ENCODE measurements at regions not wholly inside any gene's neighbourhood (a gene's known extent, or its start where the extent isn't known, plus 50 kb on each side); places are given as distances from the start of the nearest gene placed in this dataset.

DNA sequence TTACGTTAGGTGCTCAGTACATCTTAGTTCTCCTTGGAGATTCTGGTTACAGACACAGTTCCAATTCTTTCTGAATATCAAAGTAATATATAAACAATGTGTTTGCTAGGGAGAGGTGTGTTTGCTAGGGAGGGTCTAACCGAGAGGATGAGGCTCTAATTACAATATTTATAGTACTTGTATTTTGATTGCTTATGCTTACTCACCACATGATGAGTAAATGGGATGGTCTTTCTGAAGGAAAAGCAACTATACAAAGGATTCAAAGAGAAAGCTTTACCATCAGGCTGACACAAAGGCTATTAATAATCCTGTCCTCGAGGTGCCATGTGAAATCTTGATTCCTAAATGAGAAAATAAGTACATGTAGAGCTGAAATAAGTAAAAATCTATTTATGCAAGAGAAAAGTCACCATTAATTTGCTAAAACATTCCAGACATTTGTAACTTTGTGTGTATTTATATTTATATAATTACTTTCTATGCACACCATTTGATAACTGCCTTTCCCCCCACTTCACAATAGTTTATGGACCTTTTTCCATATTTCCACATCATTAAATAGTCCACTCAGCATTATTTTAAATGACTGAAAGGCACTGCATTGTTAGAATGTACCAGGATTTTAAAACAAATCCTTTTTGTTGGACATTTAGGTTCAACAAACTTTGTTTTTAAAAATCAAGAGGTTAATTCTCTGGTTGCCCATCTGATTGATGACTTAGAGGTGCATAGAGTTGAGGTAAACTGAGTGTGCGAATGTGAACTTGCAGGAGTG lies 94.5 kb upstream of the FN1 start:
- no peak for DNase-seq
- intact Hi-C loops (cut with DNase I), result no loop called here

DNA sequence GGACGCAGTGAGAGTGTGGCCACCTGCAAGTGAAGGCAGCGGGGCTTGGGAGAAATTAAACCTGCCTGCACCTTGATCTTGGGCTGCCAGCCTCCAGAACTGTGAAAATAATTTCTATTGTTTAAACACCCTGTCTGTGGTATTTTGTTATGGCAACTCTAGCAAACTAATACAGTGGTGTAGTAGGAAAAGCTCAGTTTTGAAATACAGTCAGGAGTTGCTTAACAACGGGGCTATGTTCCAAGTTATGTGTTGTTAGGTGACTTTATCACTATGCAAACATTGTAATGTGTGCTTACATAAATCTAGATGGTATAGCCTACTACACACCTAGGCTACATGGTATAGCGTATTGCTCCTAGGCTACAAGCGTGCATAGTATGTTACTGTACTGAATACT lies 93.4 kb upstream of the FN1 start:
- intact Hi-C loops (cut with DNase I), result no loop called here
- peaks cover 0 to 10% (median 0%) of the 10 kb centered on the region in 3 donors for H3K9me3 ChIP-seq
- no peak overlapping the region for H3K4me3 ChIP-seq
- H3K27me3 ChIP-seq, result no peaks in the 10 kb centered on the region
- no peak for DNase-seq
- WGBS, 2 donors, result 65 to 73% methylated on average over 5 of the region's 5 CpGs
- no peak overlapping the region for H3K27ac ChIP-seq
- TF ChIP-seq POLR2A (IDR thresholded peaks at IDR 0.05), result no peak
- no peaks in the 10 kb centered on the region for H3K4me1 ChIP-seq
- H3K36me3 ChIP-seq, result no peaks in the 10 kb centered on the region

More for the DNA sequence above, 94.5 kb upstream of the FN1 start:
- TF ChIP-seq POLR2A (IDR thresholded peaks at IDR 0.05), result no peak
- TF ChIP-seq, protein P1, sequence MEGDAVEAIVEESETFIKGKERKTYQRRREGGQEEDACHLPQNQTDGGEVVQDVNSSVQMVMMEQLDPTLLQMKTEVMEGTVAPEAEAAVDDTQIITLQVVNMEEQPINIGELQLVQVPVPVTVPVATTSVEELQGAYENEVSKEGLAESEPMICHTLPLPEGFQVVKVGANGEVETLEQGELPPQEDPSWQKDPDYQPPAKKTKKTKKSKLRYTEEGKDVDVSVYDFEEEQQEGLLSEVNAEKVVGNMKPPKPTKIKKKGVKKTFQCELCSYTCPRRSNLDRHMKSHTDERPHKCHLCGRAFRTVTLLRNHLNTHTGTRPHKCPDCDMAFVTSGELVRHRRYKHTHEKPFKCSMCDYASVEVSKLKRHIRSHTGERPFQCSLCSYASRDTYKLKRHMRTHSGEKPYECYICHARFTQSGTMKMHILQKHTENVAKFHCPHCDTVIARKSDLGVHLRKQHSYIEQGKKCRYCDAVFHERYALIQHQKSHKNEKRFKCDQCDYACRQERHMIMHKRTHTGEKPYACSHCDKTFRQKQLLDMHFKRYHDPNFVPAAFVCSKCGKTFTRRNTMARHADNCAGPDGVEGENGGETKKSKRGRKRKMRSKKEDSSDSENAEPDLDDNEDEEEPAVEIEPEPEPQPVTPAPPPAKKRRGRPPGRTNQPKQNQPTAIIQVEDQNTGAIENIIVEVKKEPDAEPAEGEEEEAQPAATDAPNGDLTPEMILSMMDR (IDR thresholded peaks at IDR 0.05), result no peak
- Histone ChIP-seq H3K27ac (no peak overlapping the region), H3K9me3 (peaks cover 0 to 12% (median 0%) of the 10 kb centered on the region in 3 donors), H3K36me3 (no peaks in the 10 kb centered on the region), H3K4me3 (no peak overlapping the region), H3K27me3 (no peaks in the 10 kb centered on the region), H3K4me1 (no peaks in the 10 kb centered on the region)
- 54 to 56% methylated on average over 4 of the region's 4 CpGs for WGBS, 2 donors

DNA sequence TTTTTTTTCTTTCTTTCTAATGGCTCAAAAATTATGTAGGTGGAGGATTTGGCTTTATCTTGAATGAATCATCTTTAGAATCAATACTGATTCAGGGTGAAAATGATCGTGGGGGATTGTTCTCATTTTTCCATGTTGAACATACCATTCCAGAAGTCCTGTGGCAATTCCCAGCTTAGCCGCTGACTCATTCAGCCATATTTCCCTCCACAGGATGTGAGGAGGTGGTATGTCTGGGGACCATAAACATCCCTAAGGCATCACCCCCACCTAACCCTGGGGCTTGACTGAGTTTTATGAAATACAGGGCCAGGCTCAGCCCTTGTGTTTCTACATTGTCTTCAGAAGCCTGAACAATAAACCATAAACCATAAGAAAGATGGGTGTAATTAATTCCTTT lies 92.7 kb upstream of the FN1 start:
- Histone ChIP-seq H3K4me3 (no peak overlapping the region), H3K9me3 (peaks cover 0 to 3% (median 0%) of the 10 kb centered on the region in 3 donors), H3K36me3 (no peaks in the 10 kb centered on the region), H3K27ac (no peak overlapping the region), H3K27me3 (no peaks in the 10 kb centered on the region), H3K4me1 (no peaks in the 10 kb centered on the region)
- WGBS, 2 donors, result 43% methylated on average over 2 of the region's 2 CpGs
- no peak for DNase-seq
- TF ChIP-seq, protein P1 (IDR thresholded peaks at IDR 0.05), result no peak
- TF ChIP-seq POLR2A (IDR thresholded peaks at IDR 0.05), result no peak
- intact Hi-C loops (cut with DNase I), result no loop called here

DNA sequence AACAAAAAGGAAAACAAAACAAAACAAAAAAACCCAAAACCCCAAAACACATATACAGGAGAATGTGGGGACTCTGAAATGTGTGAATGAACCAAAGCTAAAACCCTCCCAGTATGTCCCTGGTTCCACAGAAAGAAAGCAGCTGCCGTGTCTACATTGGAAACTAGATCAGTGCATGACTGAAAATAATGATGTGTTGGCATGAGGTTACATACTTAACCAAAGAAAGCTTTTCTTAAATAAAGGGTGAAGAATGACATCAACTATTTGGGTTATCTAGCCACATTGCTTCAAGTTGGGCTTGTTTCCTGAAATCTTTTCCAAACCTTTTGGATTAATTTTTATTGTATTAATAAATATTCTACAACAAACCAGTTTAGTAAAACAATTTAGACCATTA lies 91.9 kb upstream of the FN1 start:
- H3K27me3 ChIP-seq, result no peaks in the 10 kb centered on the region
- no peak overlapping the region for H3K4me3 ChIP-seq
- no peaks in the 10 kb centered on the region for H3K4me1 ChIP-seq
- no peak overlapping the region for H3K27ac ChIP-seq
- DNase-seq, result no peak
- H3K36me3 ChIP-seq, result no peaks in the 10 kb centered on the region
- WGBS, 2 donors, result 54 to 63% methylated on average over 1 of the region's 1 CpG
- intact Hi-C loops (cut with DNase I), result no loop called here
- no peak for TF ChIP-seq POLR2A (IDR thresholded peaks at IDR 0.05)
- TF ChIP-seq, protein P1 (IDR thresholded peaks at IDR 0.05), result no peak
- no peaks in the 10 kb centered on the region for H3K9me3 ChIP-seq

DNA sequence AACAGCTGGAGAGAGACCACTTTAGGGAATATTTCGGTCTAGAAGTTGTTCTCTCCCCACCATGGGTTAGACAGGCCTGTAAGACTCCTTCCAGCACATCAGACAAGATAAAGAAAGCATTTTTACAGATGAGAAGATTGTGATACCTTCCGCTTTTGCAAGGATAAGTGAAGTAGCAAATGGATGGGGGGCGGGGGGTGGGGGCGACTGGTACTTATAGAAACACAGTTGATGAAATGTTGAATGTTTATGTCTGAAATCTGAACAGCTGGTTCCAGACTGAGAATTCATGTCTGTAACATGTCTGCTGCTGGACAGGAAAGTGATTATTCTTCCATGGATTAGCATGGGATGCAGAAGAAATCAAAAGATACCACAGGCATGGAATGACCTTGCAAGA lies 90.5 kb upstream of the FN1 start:
- no peaks in the 10 kb centered on the region for H3K27me3 ChIP-seq
- intact Hi-C loops (cut with DNase I), result no loop called here
- TF ChIP-seq, protein P1 (IDR thresholded peaks at IDR 0.05), result no peak
- TF ChIP-seq POLR2A (IDR thresholded peaks at IDR 0.05), result no peak
- no peak overlapping the region for H3K27ac ChIP-seq
- no peaks in the 10 kb centered on the region for H3K36me3 ChIP-seq
- H3K4me3 ChIP-seq, result no peak overlapping the region
- H3K4me1 ChIP-seq, result no peaks in the 10 kb centered on the region
- WGBS, 2 donors, result 87 to 88% methylated on average over 3 to 4 of the region's 4 CpGs
- DNase-seq, result no peak
- no peaks in the 10 kb centered on the region for H3K9me3 ChIP-seq
